CD14-positive monocyte (primary cell): ENCODE measurements at regions not wholly inside any gene's neighbourhood (a gene's known extent, or its start where the extent isn't known, plus 50 kb on each side); places are given as distances from the start of the nearest gene placed in this dataset.

ENCODE experiments used
- DNase-seq, 3 donors: peaks; one replicate each; pipeline ENCODE4 v3.0.0-alpha.2; 2011 to 2022
- H2AFZ ChIP-seq: 2 replicates; pipeline ENCODE4 v1.6.0; 2012; ENCODE audit warnings: mild to moderate bottlenecking, low read depth, low read length, inconsistent platforms; ENCODE audit not compliant: insufficient read depth, poor library complexity, severe bottlenecking
- H3K27ac ChIP-seq, 2 donors: 1 replicate in 1 of 2; 2 replicates in 1 of 2; pipeline ENCODE4 v1.5.1; 2012 to 2013; ENCODE audit warnings: low read length in 2 of 2, control low read depth in 1 of 2, inconsistent platforms in 1 of 2, low read depth in 1 of 2, mild to moderate bottlenecking in 1 of 2
- H3K27me3 ChIP-seq, 2 donors: one replicate each; pipeline versions ENCODE4 v1.6.0 to v1.6.1; 2011 to 2013; ENCODE audit warnings: low read length in 2 of 2; ENCODE audit not compliant: control insufficient read depth in 2 of 2, insufficient read depth in 2 of 2
- H3K36me3 ChIP-seq, 2 donors: replicated peaks in 1 of 2; 1 replicate in 1 of 2; 2 replicates in 1 of 2; pipeline versions ENCODE4 v1.5.1 to v1.6.1; 2012 to 2013; ENCODE audit warnings: low read length in 2 of 2, control low read depth in 1 of 2, inconsistent platforms in 1 of 2, mild to moderate bottlenecking in 1 of 2; ENCODE audit not compliant: insufficient read depth in 2 of 2, control insufficient read depth in 1 of 2
- H3K4me1 ChIP-seq, 2 donors: 1 replicate in 1 of 2; 2 replicates in 1 of 2; pipeline versions ENCODE4 v1.5.1 to v1.6.1; 2012 to 2013; ENCODE audit warnings: low read length in 2 of 2, control low read depth in 1 of 2, inconsistent platforms in 1 of 2, mild to moderate bottlenecking in 1 of 2, moderate library complexity in 1 of 2; ENCODE audit not compliant: insufficient read depth in 2 of 2, control insufficient read depth in 1 of 2
- H3K4me2 ChIP-seq: replicated peaks from 2 replicates; pipeline ENCODE3; 2012; ENCODE audit warnings: low read length, moderate library complexity, mild to moderate bottlenecking; ENCODE audit not compliant: poor library complexity, severe bottlenecking; ENCODE audit errors: extremely low read depth
- H3K4me3 ChIP-seq, 3 experiments: fragments of 200-600 bp in 1 of 3; sonication (generic) in 1 of 3; replicated peaks in 1 of 3; 1 replicate in 2 of 3; 2 replicates in 1 of 3; pipeline ENCODE4 v1.5.1; 2011 to 2013; ENCODE audit warnings: low read length in 3 of 3, mild to moderate bottlenecking in 3 of 3, control low read depth in 2 of 3, low read depth in 2 of 3, inconsistent platforms in 1 of 3, moderate library complexity in 1 of 3
- H3K79me2 ChIP-seq: 2 replicates; pipeline ENCODE4 v1.6.0; 2012; ENCODE audit warnings: mild to moderate bottlenecking, control low read depth, inconsistent platforms, low read length, moderate library complexity; ENCODE audit not compliant: insufficient read depth
- H3K9ac ChIP-seq: 2 replicates; pipeline ENCODE4 v1.6.0; 2017; ENCODE audit warnings: low read length, mild to moderate bottlenecking; ENCODE audit not compliant: insufficient read depth, poor library complexity, severe bottlenecking
- H3K9me3 ChIP-seq, 2 donors: replicated peaks in 1 of 2; 1 replicate in 1 of 2; 2 replicates in 1 of 2; pipeline versions ENCODE4 v1.5.1 to v1.6.1; 2012 to 2013; ENCODE audit warnings: low read length in 2 of 2, control low read depth in 1 of 2; ENCODE audit not compliant: control insufficient read depth in 1 of 2, insufficient read depth in 1 of 2
- H4K20me1 ChIP-seq: 2 replicates; pipeline ENCODE4 v1.6.0; 2012; ENCODE audit warnings: mild to moderate bottlenecking, low read length, control low read depth, moderate library complexity; ENCODE audit not compliant: insufficient read depth
- H3K27ac Mint-ChIP-seq, 7 donors: one replicate each; pipeline ENCODE4 v1.8.0; 2020; ENCODE audit warnings: mild to moderate bottlenecking in 7 of 7, mixed read lengths in 7 of 7, moderate library complexity in 6 of 7, inconsistent platforms in 2 of 7
- H3K27me3 Mint-ChIP-seq, 3 donors: one replicate each; pipeline ENCODE4 v1.8.0; 2021 to 2022; ENCODE audit warnings: low read depth in 3 of 3, mild to moderate bottlenecking in 3 of 3, mixed read lengths in 3 of 3, moderate library complexity in 3 of 3, inconsistent platforms in 1 of 3
- H3K36me3 Mint-ChIP-seq, 2 donors: one replicate each; pipeline ENCODE4 v1.8.0; 2020; ENCODE audit warnings: mixed read lengths in 2 of 2, inconsistent platforms in 1 of 2, mild to moderate bottlenecking in 1 of 2
- H3K4me1 Mint-ChIP-seq: one replicate; pipeline ENCODE4 v1.8.0; 2020; ENCODE audit warnings: mild to moderate bottlenecking, mixed read lengths
- H3K4me3 Mint-ChIP-seq, 2 donors: one replicate each; pipeline ENCODE4 v1.8.0; 2020; ENCODE audit warnings: mild to moderate bottlenecking in 2 of 2, mixed read lengths in 2 of 2, moderate library complexity in 1 of 2
- H3K9me3 Mint-ChIP-seq, 7 donors: one replicate each; pipeline ENCODE4 v1.8.0; 2020 to 2022; ENCODE audit warnings: mixed read lengths in 7 of 7, mild to moderate bottlenecking in 6 of 7, moderate library complexity in 6 of 7, inconsistent platforms in 2 of 7
- WGBS: methylation state at CpG from one replicate; pipeline ENCODE4 v1.1.5; 2013; ENCODE audit warnings: missing lambda C conversion rate; ENCODE audit not compliant: insufficient coverage; 5-methylcytosine and 5-hydroxymethylcytosine counted together
- intact Hi-C, 2 donors: fragments of 100-400 bp; cut with micrococcal nuclease; formaldehyde crosslinking; loops; one replicate each; pipeline versions ENCODE4 v1.15.0 to v1.15.1; 2023
- TF ChIP-seq, protein P1 (sequence below): fragments of 200-600 bp; IDR thresholded peaks from one replicate; pipeline ENCODE4 v1.8.0; 2022; ENCODE audit warnings: antibody characterized with exemption, mild to moderate bottlenecking

DNA sequence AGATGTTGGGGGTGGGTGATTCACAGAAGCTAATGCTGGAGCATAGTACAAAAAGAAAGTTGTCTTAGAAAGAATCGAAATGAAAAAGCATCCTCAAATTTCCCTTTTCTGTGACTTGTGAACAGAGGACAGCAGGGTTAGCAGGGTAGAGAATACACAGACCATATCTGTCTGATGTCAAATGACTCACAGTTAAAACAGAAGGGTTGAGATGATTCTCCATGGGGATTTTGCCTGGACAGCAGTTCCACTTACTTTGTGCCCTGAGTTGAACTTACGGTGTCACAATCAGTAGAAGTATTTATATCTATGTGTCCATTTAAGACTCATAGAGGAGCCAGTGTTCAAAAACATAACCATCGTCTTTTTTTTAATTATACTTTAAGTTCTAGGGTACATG, 801.6 kb downstream of the KCTD16 start:
- no peak for DNase-seq
- Histone ChIP-seq H3K4me3 (no peak overlapping the region), H3K9ac (no peak overlapping the region), H3K9me3 (peaks cover 7 to 10% of the 10 kb centered on the region in 2 donors), H2AFZ (no peak overlapping the region), H3K36me3 (no peaks in the 10 kb centered on the region), H3K4me2 (no peak overlapping the region), H3K27ac (no peak overlapping the region), H3K79me2 (no peaks in the 10 kb centered on the region), H4K20me1 (no peaks in the 10 kb centered on the region), H3K4me1 (no peaks in the 10 kb centered on the region), H3K27me3 (no peaks in the 10 kb centered on the region)
- TF ChIP-seq, protein P1, sequence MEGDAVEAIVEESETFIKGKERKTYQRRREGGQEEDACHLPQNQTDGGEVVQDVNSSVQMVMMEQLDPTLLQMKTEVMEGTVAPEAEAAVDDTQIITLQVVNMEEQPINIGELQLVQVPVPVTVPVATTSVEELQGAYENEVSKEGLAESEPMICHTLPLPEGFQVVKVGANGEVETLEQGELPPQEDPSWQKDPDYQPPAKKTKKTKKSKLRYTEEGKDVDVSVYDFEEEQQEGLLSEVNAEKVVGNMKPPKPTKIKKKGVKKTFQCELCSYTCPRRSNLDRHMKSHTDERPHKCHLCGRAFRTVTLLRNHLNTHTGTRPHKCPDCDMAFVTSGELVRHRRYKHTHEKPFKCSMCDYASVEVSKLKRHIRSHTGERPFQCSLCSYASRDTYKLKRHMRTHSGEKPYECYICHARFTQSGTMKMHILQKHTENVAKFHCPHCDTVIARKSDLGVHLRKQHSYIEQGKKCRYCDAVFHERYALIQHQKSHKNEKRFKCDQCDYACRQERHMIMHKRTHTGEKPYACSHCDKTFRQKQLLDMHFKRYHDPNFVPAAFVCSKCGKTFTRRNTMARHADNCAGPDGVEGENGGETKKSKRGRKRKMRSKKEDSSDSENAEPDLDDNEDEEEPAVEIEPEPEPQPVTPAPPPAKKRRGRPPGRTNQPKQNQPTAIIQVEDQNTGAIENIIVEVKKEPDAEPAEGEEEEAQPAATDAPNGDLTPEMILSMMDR, result no peak
- H3K9me3 Mint-ChIP-seq, result peaks cover 0 to 15% (median 3%) of the 10 kb centered on the region in 7 donors
- no peaks in the 10 kb centered on the region for H3K4me1 Mint-ChIP-seq
- H3K27ac Mint-ChIP-seq, result no peak overlapping the region
- no peaks in the 10 kb centered on the region for H3K36me3 Mint-ChIP-seq
- intact Hi-C loops, result no loop called here
- WGBS, result 89% methylated on average over 1 of the region's 3 CpGs
- H3K27me3 Mint-ChIP-seq, result peaks cover 0 to 2% (median 0%) of the 10 kb centered on the region in 3 donors
- no peak overlapping the region for H3K4me3 Mint-ChIP-seq

DNA sequence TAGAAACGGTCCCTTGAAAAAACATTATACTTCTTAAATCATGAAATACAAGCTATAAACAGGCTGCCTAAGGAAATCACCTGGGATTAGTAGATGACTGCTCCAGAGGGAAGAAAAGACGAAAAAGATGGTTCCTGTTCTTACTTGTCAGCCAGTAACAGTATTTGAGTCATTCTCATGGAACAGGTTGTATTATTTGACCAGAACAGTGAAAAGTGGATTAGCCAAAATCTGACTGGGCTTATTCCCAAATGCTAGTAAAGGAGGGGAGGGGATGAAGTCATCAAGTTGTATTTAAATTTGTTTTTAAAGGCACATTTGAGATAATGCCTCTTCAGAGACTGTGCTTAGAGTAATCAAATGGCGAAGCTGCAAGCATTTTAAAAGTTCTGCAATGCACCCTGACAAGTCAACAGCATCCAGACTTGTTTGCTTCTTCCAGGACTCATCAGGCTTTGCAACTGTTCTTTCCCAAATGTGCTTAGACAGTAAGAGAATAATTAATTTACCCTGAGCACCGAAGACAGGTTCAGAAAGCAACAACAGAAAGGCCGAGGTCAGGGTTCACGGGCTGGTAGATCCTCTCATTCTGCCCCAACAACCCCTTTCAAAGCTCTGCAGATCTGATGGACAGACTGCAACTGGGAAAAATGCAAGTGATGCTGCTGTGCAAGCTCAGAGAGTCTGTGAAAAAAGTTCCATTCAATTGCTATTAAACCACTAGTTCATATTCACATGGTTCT, 800.6 kb downstream of the KCTD16 start:
- no peaks in the 10 kb centered on the region for H3K27me3 ChIP-seq
- H3K9me3 ChIP-seq, result peaks cover 7 to 10% of the 10 kb centered on the region in 2 donors
- DNase-seq, result no peak
- no peak overlapping the region for H3K4me2 ChIP-seq
- no peak overlapping the region for H3K27ac ChIP-seq
- H4K20me1 ChIP-seq, result no peaks in the 10 kb centered on the region
- H3K36me3 ChIP-seq, result no peaks in the 10 kb centered on the region
- TF ChIP-seq, protein P1, result no peak
- H3K4me1 ChIP-seq, result no peaks in the 10 kb centered on the region
- no peaks in the 10 kb centered on the region for H3K79me2 ChIP-seq
- 82% methylated on average over 5 of the region's 6 CpGs for WGBS
- H2AFZ ChIP-seq, result no peak overlapping the region
- Mint-ChIP-seq H3K9me3 (peaks cover 0 to 15% (median 3%) of the 10 kb centered on the region in 7 donors), H3K4me3 (no peak overlapping the region), H3K27ac (no peak overlapping the region), H3K27me3 (peaks cover 0 to 2% (median 0%) of the 10 kb centered on the region in 3 donors), H3K4me1 (no peaks in the 10 kb centered on the region), H3K36me3 (no peaks in the 10 kb centered on the region)
- intact Hi-C loops, result no loop called here
- H3K9ac ChIP-seq, result no peak overlapping the region
- no peak overlapping the region for H3K4me3 ChIP-seq
